A549 (cell line): ENCODE measurements at regions not wholly inside any gene's neighbourhood (a gene's known extent, or its start where the extent isn't known, plus 50 kb on each side); places are given as distances from the start of the nearest gene placed in this dataset.
"Not testable (repeated sequence)": the region's sequence is repeated elsewhere in the genome, so short reads cannot be mapped to it uniquely, and the experiment has no call there.

ENCODE experiments used
- BHLHE40 ChIP-seq: IDR thresholded peaks from 2 replicates; pipeline ENCODE4 v1.6.1; 2012; ENCODE audit warnings: low read depth, low read length, inconsistent platforms
- ZC3H11A ChIP-seq: fragments of 450-650 bp; IDR thresholded peaks from 2 replicates; pipeline ENCODE4 v1.6.1; 2014; ENCODE audit warnings: antibody characterized with exemption, mild to moderate bottlenecking

GRCh38 chr21:5165829-5166228 lies 5355.6 kb upstream of the TPTE start:
- TF ChIP-seq BHLHE40, ZC3H11A: not testable (repeated sequence)
